GM19463 (cell line): ENCODE measurements at regions not wholly inside any gene's neighbourhood (a gene's known extent, or its start where the extent isn't known, plus 50 kb on each side); places are given as distances from the start of the nearest gene placed in this dataset.
"Not testable (repeated sequence)": the region's sequence is repeated elsewhere in the genome, so short reads cannot be mapped to it uniquely, and the experiment has no call there.

Experiments
- ATAC-seq: cut with Tn5 transposase; IDR thresholded peaks from one replicate; pipeline ENCODE4 v1.9.1; 2021; ENCODE audit warnings: mild to moderate bottlenecking, moderate library complexity; ENCODE audit not compliant: unreplicated experiment

DNA sequence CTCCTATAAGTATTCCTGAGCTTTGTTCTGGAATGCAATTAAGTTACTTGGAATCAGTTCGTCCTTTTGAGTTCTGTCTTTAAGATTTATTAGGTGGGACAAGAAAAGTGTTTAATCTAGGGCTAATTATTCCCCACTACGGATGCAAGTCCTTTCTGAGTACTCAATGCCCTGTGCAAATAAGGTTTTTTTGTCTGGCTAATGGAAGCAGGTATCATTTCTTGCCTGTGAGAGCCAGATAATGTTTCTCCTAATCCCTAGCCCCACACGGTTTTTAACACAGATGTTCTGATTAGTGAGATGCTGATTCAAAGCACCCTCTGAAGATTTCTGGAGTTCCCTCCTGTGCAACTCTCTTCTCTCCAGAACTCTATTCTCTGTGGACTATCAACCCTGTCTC is 296.6 kb upstream of the PRICKLE1 start:
- no peak for ATAC-seq

- ATAC-seq = no peak
Observed at GRCh38 chr12:42885677-42886076, 296.1 kb upstream of the PRICKLE1 start.

DNA sequence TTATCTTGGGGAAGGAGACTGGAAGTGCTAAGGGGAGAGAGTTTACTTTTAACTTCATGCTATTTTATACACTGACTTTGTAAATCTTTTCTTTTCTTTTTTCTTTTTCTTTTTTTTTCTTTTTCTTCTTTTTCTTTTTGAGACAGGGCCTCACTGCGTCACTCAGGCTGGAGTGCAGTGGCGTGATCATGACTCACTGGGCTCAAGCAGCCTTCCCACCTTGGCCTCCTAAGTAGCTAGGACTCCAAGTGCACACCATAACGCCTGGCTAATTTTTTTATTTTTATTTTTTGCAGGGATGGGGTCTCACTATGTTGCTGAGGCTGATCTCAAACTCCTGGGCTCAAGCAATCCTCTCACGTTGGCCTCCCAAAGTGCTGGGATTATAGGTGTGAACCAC is 294.6 kb upstream of the PRICKLE1 start:
- no peak for ATAC-seq

DNA sequence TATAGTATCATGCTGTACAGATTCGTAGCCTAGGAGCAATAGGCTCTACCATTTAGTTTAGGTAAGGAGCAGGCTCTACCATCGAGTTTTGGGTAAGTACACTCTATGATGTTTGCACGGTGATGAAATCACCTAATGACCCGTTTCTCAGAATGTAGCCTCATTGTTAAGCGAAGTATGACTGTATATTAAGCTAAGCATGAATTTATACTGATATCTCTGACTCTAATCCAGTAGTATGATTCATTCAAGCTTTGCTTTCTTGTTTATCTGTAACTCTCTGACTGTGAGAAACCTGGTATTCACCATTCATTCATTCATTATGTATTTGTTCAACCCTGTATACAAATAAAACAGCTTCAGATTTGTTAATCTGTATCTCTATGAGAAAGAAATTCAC is 283.9 kb upstream of the PRICKLE1 start:
- no peak for ATAC-seq

DNA sequence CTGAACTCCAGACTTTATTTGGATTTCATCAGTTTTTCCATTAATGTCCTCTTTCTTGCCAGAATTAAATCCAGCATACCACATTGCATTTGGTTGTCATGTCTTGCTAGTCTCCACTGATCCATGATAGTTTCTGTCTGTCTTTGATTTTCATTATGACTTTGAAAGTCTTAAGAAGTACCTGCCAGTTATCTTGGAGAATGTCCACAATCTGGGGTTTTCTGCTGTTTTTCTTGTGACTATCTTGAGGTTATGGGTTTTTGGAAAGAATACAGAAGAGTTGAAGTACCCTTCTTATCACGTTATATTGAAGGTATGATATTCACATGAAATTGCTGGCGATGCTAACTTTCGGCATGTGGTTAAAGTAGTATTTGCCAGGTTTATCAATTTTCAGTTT is 282.3 kb upstream of the PRICKLE1 start:
- ATAC-seq = no peak

DNA sequence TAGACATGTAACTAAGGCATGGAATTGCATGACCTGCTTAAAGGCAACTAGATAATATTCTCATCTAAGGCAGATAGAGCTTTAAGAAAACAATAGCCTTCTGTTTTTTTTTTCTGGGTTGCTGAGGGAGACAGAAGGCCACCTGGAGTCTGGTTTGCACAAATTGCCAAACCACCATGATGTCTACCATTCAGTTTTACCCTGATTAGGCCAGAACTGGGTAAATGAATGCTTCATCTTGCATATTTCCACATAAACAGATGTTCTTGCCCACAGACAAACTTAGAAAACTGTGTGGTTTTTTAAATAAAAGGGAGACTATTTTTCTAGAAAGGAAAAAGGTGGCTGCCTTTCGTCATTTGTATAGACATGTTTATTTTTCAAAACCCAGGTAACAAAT is 278.7 kb upstream of the PRICKLE1 start:
- no peak for ATAC-seq

DNA sequence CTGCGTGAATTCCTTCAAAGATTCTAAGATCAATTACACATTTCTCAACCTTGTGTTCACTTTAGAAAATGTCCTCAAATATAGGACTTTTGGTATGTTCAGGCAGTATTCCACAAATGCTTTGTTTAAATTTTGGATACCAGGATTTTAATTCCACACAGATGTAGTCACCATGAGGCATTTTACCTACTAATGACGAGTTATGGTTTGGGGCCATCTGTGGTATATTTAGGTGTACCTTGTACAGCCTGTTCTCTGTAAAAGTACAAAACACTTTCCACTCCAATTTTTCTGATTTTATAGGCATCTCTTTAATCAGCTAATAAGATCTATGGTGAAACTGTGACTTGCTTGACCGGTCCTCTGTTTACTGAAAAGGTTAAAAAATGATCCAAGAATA is 275.7 kb upstream of the PRICKLE1 start:
- ATAC-seq = no peak

GRCh38 chr12:42862055-42862454 is 272.5 kb upstream of the PRICKLE1 start:
- no peak for ATAC-seq

- ATAC-seq = not testable (repeated sequence)
Observed at GRCh38 chr12:42860331-42860730, 270.8 kb upstream of the PRICKLE1 start.

DNA sequence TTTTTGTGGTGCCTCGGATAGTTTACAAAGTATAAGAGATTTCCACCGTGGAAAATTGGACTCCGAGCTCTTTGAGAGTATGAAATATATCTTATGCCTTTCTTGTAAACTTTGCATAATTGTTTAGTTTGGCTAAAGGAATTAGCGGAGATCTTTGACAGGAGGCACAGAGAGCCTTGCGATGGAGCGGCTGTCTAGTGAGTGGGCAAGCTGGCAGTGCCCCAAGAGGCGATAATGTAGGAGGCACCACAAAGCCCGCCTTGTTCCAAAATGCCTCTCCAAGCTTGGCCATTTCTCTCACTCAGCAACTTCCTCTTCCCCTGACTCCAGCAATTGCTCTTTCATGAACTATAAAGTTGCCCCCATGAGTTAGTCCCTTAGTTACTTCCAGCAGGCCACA is 270.1 kb upstream of the PRICKLE1 start:
- no peak for ATAC-seq

DNA sequence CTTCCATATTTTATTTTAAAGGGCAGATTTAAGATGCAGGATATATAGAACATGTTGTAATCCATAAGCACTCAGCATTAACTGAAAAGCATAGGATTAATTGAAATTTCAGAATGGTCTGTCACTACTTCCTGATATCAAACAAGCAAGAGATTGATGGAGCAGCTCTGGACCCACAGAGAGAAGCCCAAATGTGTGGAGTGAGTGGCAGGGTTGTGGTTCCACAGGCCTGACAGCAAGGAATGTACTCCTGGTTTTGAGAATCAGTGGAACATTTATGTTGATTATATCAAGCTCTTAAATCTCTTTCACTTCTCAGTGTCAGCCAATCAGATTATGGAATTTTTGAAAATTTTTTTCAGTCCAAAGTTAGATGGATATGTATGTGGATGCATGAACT is 267.6 kb upstream of the PRICKLE1 start:
- ATAC-seq = no peak

GRCh38 chr12:42855362-42855950 is 265.9 kb upstream of the PRICKLE1 start:
- ATAC-seq = no peak

- no peak for ATAC-seq
Observed at GRCh38 chr12:42854826-42855225, 265.3 kb upstream of the PRICKLE1 start.

DNA sequence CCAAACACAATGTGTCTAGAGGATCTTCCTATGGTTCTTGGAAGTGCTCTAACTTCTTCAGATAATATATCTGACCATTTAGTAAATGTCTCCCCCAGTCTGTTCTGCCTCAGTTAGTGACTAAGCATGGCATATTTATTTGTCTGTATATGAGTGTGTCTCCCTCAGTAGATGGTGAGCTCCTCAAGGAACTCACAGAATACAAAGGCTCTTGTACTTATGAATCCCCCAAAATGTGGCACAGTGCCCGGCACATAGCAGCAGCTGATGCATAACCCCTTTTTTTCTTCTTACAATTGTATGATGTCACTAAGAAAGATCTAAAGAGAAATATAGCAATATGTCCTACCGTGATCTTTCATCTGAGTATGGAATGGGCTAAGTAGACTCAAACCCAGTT is 264.7 kb upstream of the PRICKLE1 start:
- ATAC-seq = no peak

- ATAC-seq = no peak
Observed at GRCh38 chr12:42853370-42854140, 264.0 kb upstream of the PRICKLE1 start.

GRCh38 chr12:42846782-42847181 is 257.2 kb upstream of the PRICKLE1 start:
- no peak for ATAC-seq

DNA sequence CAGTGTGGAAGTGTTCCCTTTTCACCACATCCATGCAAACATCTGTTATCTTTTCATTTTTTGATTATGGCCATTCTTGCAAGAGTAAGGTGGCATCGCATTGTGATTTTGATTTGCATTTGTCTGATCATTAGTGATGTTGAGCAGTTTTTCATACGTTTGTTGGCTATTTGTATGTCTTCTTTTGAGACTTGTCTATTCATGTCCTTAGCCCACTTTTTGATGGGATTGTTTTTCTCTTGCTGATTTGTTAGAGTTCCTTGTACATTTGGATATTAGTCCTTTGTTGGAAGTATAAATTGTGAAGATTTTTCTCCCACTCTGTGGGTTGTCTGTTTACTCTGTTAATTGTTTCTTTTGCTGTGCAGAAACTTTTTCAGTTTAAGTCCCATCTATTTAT is 244.5 kb upstream of the PRICKLE1 start:
- ATAC-seq = no peak

- no peak for ATAC-seq
Observed at GRCh38 chr12:42828836-42829235, 239.3 kb upstream of the PRICKLE1 start.

DNA sequence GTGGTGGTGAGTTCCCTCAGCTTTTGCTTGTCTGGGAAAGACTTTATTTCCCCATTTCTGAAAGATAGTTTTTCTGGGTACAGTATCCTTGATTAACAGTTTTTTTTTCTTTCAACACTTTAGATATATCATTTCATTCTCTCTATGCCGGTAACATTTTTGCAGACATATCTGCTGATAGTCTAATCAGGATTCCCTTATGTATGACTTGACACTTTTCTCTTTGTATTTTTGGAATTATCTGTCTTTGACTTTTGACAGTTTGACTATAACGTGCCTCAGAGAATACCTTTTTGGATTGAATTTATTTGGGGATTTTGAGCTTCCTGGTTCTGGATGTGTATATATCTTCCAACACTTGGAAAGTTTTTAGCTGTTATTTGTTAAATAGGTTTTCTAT is 234.8 kb upstream of the PRICKLE1 start:
- ATAC-seq = no peak

DNA sequence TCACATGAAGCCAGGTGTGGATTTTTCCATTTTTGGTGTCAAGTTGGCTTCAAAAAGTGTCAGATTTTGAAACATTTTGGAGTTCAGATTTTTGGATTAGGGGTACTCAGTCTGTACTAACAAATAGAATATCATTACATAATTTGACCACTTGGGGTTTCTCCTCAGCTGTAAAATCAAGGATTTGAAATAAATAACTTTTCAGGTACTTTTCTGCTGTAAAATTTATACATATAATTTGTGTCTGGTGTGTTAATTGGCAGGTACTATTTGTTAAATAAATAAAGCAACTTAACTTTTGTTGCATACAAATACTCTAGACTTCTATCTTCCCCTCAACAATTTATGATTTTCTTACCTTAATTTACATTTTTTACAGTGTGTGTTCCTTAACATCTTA is 234.1 kb upstream of the PRICKLE1 start:
- ATAC-seq = no peak

- no peak for ATAC-seq
Observed at GRCh38 chr12:42819846-42820245, 230.3 kb upstream of the PRICKLE1 start.

- no peak for ATAC-seq
Observed at GRCh38 chr12:42815068-42815467, 225.5 kb upstream of the PRICKLE1 start.

- no peak for ATAC-seq
Observed at GRCh38 chr12:42812871-42813270, 223.3 kb upstream of the PRICKLE1 start.
